H1 (cell line): ENCODE measurements at regions not wholly inside any gene's neighbourhood (a gene's known extent, or its start where the extent isn't known, plus 50 kb on each side); places are given as distances from the start of the nearest gene placed in this dataset.

ENCODE experiments used
- CTCF ChIP-seq, 3 experiments: IDR thresholded peaks; 1 replicate in 2 of 3; 2 replicates in 1 of 3; pipeline versions ENCODE4 v1.5.1 to v1.6.1; 2011; ENCODE audit warnings: low read length in 3 of 3, mild to moderate bottlenecking in 3 of 3, inconsistent platforms in 2 of 3, low read depth in 1 of 3, moderate library complexity in 1 of 3; ENCODE audit not compliant: insufficient read depth in 1 of 3; ENCODE audit errors: control extremely low read depth in 1 of 3
- NANOG ChIP-seq: IDR thresholded peaks from 2 replicates; pipeline ENCODE4 v1.6.1; 2011; ENCODE audit warnings: low read length, low read depth, mild to moderate bottlenecking, inconsistent platforms; ENCODE audit not compliant: insufficient read depth, poor library complexity, severe bottlenecking
- POLR2A ChIP-seq, 2 experiments: IDR thresholded peaks; 1 replicate in 1 of 2; 2 replicates in 1 of 2; pipeline ENCODE4 v1.6.1; 2011; ENCODE audit warnings: low read depth in 2 of 2, low read length in 2 of 2, mild to moderate bottlenecking in 2 of 2; ENCODE audit errors: control extremely low read depth in 1 of 2
- SP1 ChIP-seq: IDR thresholded peaks from 2 replicates; pipeline ENCODE4 v1.6.1; 2011; ENCODE audit warnings: low read depth, low read length
- TAF1 ChIP-seq: IDR thresholded peaks from 2 replicates; pipeline ENCODE4 v1.6.1; 2011; ENCODE audit warnings: mild to moderate bottlenecking, low read depth, low read length

GRCh38 chr22:48675141-48675829 lies 1152.4 kb downstream of the BRD1 start:
- TF ChIP-seq TAF1 (no peak), NANOG (no peak), POLR2A (IDR thresholded peaks at IDR 0.05; ENCODE audit: control extremely low read depth in 1 of 2, low read depth in 2 of 2, low read length in 2 of 2) (no peak), SP1 (no peak), CTCF (IDR thresholded peaks at IDR 0.05; ENCODE audit: control extremely low read depth in 1 of 3, insufficient read depth in 1 of 3, low read depth in 1 of 3, low read length in 3 of 3) (no peak)
